Stimulated activated CD4-positive, alpha-beta T cell treated with anti-CD3 and anti-CD28 coated beads, Interleukin-2, amount 100 ng/mL, for 24 hours (primary cell): ENCODE measurements at regions not wholly inside any gene's neighbourhood (a gene's known extent, or its start where the extent isn't known, plus 50 kb on each side); places are given as distances from the start of the nearest gene placed in this dataset.

Experiments used
- DNase-seq, 2 donors: peaks; one replicate each; pipeline ENCODE4 v3.0.0-alpha.2; 2020

- no peak for DNase-seq
Observed at GRCh38 chr2:41707790-41708451, 339.9 kb upstream of the PKDCC start.

GRCh38 chr2:41709702-41710599 is 337.9 kb upstream of the PKDCC start:
- DNase-seq = no peak

GRCh38 chr2:41710944-41711343 is 336.9 kb upstream of the PKDCC start:
- no peak for DNase-seq

- no peak for DNase-seq
Observed at GRCh38 chr2:41711736-41712135, 336.1 kb upstream of the PKDCC start.

GRCh38 chr2:41716497-41716896 is 331.3 kb upstream of the PKDCC start:
- no peak for DNase-seq

GRCh38 chr2:41717839-41718238 is 330.0 kb upstream of the PKDCC start:
- DNase-seq = no peak

GRCh38 chr2:41718705-41719104 is 329.1 kb upstream of the PKDCC start:
- no peak for DNase-seq

GRCh38 chr2:41719756-41720155 is 328.1 kb upstream of the PKDCC start:
- DNase-seq = no peak

- no peak for DNase-seq
Observed at GRCh38 chr2:41720331-41721251, 327.2 kb upstream of the PKDCC start.

GRCh38 chr2:41722668-41723369 is 325.0 kb upstream of the PKDCC start:
- DNase-seq = no peak

- DNase-seq = no peak
Observed at GRCh38 chr2:41723526-41723925, 324.3 kb upstream of the PKDCC start.

- DNase-seq = no peak
Observed at GRCh38 chr2:41724465-41724864, 323.4 kb upstream of the PKDCC start.

GRCh38 chr2:41725901-41726300 is 321.9 kb upstream of the PKDCC start:
- no peak for DNase-seq

- no peak for DNase-seq
Observed at GRCh38 chr2:41726364-41726763, 321.5 kb upstream of the PKDCC start.

- DNase-seq = no peak
Observed at GRCh38 chr2:41727152-41727551, 320.7 kb upstream of the PKDCC start.

GRCh38 chr2:41727711-41728110 is 320.1 kb upstream of the PKDCC start:
- DNase-seq = no peak

GRCh38 chr2:41728788-41729338 is 319.0 kb upstream of the PKDCC start:
- DNase-seq = no peak

GRCh38 chr2:41729800-41730364 is 317.9 kb upstream of the PKDCC start:
- no peak for DNase-seq

- no peak for DNase-seq
Observed at GRCh38 chr2:41735006-41735405, 312.8 kb upstream of the PKDCC start.

GRCh38 chr2:41735476-41735875 is 312.3 kb upstream of the PKDCC start:
- DNase-seq = no peak

GRCh38 chr2:41736105-41736567 is 311.7 kb upstream of the PKDCC start:
- no peak for DNase-seq

GRCh38 chr2:41736586-41736985 is 311.2 kb upstream of the PKDCC start:
- no peak for DNase-seq
